Ascending aorta (tissue), 2 donors: ENCODE measurements at regions not wholly inside any gene's neighbourhood (a gene's known extent, or its start where the extent isn't known, plus 50 kb on each side); places are given as distances from the start of the nearest gene placed in this dataset.

ENCODE experiments used
- DNase-seq, 2 donors: peaks; one replicate each; pipeline ENCODE4 v3.0.0-alpha.2; 2019; ENCODE audit warnings: low spot score in 2 of 2
- H3K27ac ChIP-seq, 2 donors: fragments of 200-600 bp; sonication (generic); one replicate each; pipeline ENCODE4 v1.5.1; 2016 to 2017; ENCODE audit warnings: mild to moderate bottlenecking in 1 of 2
- H3K27me3 ChIP-seq: fragments of 200-600 bp; sonication (generic); one replicate; pipeline ENCODE4 v1.5.1; 2017
- H3K36me3 ChIP-seq, 2 donors: fragments of 200-600 bp; sonication (generic); one replicate each; pipeline ENCODE4 v1.5.1; 2016
- H3K4me1 ChIP-seq, 2 donors: fragments of 200-600 bp; sonication (generic); one replicate each; pipeline ENCODE4 v1.5.1; 2016 to 2017; ENCODE audit warnings: mild to moderate bottlenecking in 1 of 2
- H3K4me3 ChIP-seq, 2 donors: fragments of 200-600 bp; sonication (generic); one replicate each; pipeline ENCODE4 v1.5.1; 2016 to 2017; ENCODE audit warnings: mild to moderate bottlenecking in 1 of 2
- H3K9me3 ChIP-seq, 2 donors: fragments of 200-600 bp; sonication (generic); one replicate each; pipeline ENCODE4 v1.5.1; 2016
- CTCF ChIP-seq, 3 experiments: fragments of 200-600 bp in 2 of 3; fragments of 450-650 bp in 1 of 3; sonication (generic) in 2 of 3; IDR thresholded peaks; one replicate each; pipeline ENCODE4 v1.5.1; 2016 to 2019; ENCODE audit warnings: antibody characterized with exemption in 3 of 3, mild to moderate bottlenecking in 1 of 3, moderate library complexity in 1 of 3
- intact Hi-C: fragments of 100-400 bp; cut with DNase I; formaldehyde crosslinking; loops from one replicate; pipeline ENCODE4 v1.15.1; 2023

DNA sequence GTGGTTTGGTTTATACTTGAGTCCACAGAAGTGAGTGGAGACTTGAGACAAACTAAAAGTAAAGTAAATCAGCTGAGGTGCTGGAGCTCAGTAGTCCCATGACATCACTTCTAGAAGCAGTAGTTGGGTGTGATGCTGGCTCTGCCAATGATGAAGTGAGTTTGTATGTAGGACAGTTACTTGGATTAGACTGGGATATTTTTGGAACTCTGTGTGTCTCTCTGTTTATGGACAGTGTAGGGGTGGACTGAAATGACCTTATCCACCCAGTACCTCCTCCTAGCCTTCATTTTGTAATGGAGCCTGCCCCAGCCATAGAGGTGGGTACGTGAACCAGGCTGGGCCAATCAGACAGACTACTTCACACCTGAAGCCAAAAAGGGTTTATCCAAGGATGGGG is 52.2 kb downstream of the POLR1D start:
- TF ChIP-seq CTCF (IDR thresholded peaks at IDR 0.05): no peak
- no peak for DNase-seq
- H3K36me3 ChIP-seq: no peaks in the 10 kb centered on the region
- H3K9me3 ChIP-seq: no peaks in the 10 kb centered on the region
- no peaks in the 10 kb centered on the region for H3K4me1 ChIP-seq
- intact Hi-C loops: no loop called here
- H3K4me3 ChIP-seq: no peak overlapping the region
- H3K27me3 ChIP-seq: no peaks in the 10 kb centered on the region
- H3K27ac ChIP-seq: no peak overlapping the region

- no peaks in the 10 kb centered on the region for H3K27me3 ChIP-seq
These were observed 56.8 kb downstream of the POLR1D start for GRCh38 chr13:27678306-27679040.

DNA sequence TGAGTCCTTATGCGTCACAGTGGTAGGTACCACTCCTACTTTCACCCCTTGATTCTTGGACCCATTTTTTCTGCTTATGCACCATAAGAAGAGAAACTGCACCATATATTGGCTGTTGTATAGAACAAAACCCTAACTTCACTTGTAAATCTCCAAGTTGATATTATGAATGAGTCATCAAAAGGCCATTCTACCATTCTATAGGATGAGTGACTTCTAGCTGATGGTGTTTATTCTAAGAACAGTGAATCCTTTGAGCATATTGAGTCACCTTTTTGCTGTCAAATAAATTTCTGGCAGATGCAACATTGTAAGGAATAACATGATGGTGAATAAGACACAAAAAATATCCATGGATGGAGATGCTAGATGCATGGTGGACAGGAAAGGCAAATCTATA is 57.7 kb downstream of the POLR1D start:
- no peaks in the 10 kb centered on the region for H3K4me1 ChIP-seq
- H3K27me3 ChIP-seq: no peaks in the 10 kb centered on the region
- H3K36me3 ChIP-seq: no peaks in the 10 kb centered on the region
- H3K27ac ChIP-seq: no peak overlapping the region
- TF ChIP-seq CTCF (IDR thresholded peaks at IDR 0.05): no peak
- no peak for DNase-seq
- intact Hi-C loops: no loop called here
- no peaks in the 10 kb centered on the region for H3K9me3 ChIP-seq
- no peak overlapping the region for H3K4me3 ChIP-seq

More at GRCh38 chr13:27678306-27679040, 56.8 kb downstream of the POLR1D start:
- Histone ChIP-seq H3K9me3 (no peaks in the 10 kb centered on the region), H3K27ac (no peak overlapping the region), H3K36me3 (no peaks in the 10 kb centered on the region), H3K4me1 (no peaks in the 10 kb centered on the region), H3K4me3 (no peak overlapping the region)
- no peak for TF ChIP-seq CTCF (IDR thresholded peaks at IDR 0.05)
- no peak for DNase-seq
- intact Hi-C loops: no loop called here

GRCh38 chr13:27679896-27680295 is 58.2 kb downstream of the POLR1D start:
- intact Hi-C loops: no loop called here
- no peak overlapping the region for H3K4me3 ChIP-seq
- no peaks in the 10 kb centered on the region for H3K36me3 ChIP-seq
- no peak overlapping the region for H3K27ac ChIP-seq
- H3K9me3 ChIP-seq: no peaks in the 10 kb centered on the region
- no peaks in the 10 kb centered on the region for H3K4me1 ChIP-seq
- TF ChIP-seq CTCF (IDR thresholded peaks at IDR 0.05): no peak
- no peak for DNase-seq
- H3K27me3 ChIP-seq: no peaks in the 10 kb centered on the region

- TF ChIP-seq CTCF (IDR thresholded peaks at IDR 0.05): no peak
- DNase-seq: no peak
- intact Hi-C loops: no loop called here
- Histone ChIP-seq H3K36me3 (no peaks in the 10 kb centered on the region), H3K4me3 (no peak overlapping the region), H3K27ac (no peak overlapping the region), H3K27me3 (no peaks in the 10 kb centered on the region), H3K9me3 (no peaks in the 10 kb centered on the region), H3K4me1 (no peaks in the 10 kb centered on the region)
These were observed 58.8 kb downstream of the POLR1D start for GRCh38 chr13:27680465-27680864.

DNA sequence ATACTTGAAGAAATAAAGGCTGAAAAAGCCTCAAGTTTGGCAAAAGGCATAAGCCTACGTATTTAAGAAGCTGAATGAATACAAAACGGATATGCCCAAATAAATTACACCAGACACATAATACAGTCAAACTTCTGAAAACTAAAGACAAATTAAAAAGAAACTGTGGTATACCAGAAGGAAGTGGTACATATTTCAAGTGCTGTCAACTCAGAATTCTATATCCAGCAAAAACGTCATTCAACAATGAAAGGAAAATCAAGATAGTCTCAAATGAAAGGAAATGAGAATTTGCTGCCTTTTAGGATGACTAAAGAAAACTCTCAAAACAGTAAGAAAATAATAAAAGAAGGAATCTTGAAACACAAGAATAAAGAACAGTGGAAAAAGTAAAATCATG is 69.5 kb downstream of the POLR1D start:
- H3K9me3 ChIP-seq: peaks cover 0 to 11% of the 10 kb centered on the region in 2 donors

More for the DNA sequence above, 69.5 kb downstream of the POLR1D start:
- H3K4me1 ChIP-seq: no peaks in the 10 kb centered on the region
- no peak overlapping the region for H3K27ac ChIP-seq
- TF ChIP-seq CTCF (IDR thresholded peaks at IDR 0.05): no peak
- no peaks in the 10 kb centered on the region for H3K36me3 ChIP-seq
- no peak overlapping the region for H3K4me3 ChIP-seq
- DNase-seq: no peak
- H3K27me3 ChIP-seq: no peaks in the 10 kb centered on the region
- intact Hi-C loops: no loop called here
